ENCODE measurements at regions not wholly inside any gene's neighbourhood (a gene's known extent, or its start where the extent isn't known, plus 50 kb on each side); places are given as distances from the start of the nearest gene placed in this dataset.
"Not testable (repeated sequence)": the region's sequence is repeated elsewhere in the genome, so short reads cannot be mapped to it uniquely, and the experiment has no call there.

- no peak overlapping the region for H3K27ac ChIP-seq (ENCODE audit: low read depth, low read length)
- no peak overlapping the region for H4K12ac ChIP-seq (ENCODE audit: low read depth, low read length)
- H2AFZ ChIP-seq (ENCODE audit: insufficient read depth, low read length, poor library complexity), result no peak overlapping the region
- no peak overlapping the region for H3K4ac ChIP-seq (ENCODE audit: low read depth, low read length)
- no peak overlapping the region for H3K4me2 ChIP-seq (ENCODE audit: low read length)
- no peak overlapping the region for H2BK12ac ChIP-seq (ENCODE audit: low read length)
- H3K9me3 ChIP-seq (ENCODE audit: insufficient read depth, low read depth, low read length), result no peaks in the 10 kb centered on the region
- H4K8ac ChIP-seq (ENCODE audit: low read depth, low read length), result no peak overlapping the region
- no peak overlapping the region for H2BK120ac ChIP-seq (ENCODE audit: insufficient read depth, low read length, poor library complexity)
- H3K27me3 ChIP-seq (ENCODE audit: insufficient read depth, low read length), result no peaks in the 10 kb centered on the region
- no peaks in the 10 kb centered on the region for H3K4me1 ChIP-seq (ENCODE audit: control insufficient read depth in 1 of 2, insufficient read depth in 2 of 2, low read length in 2 of 2)
- H2AK5ac ChIP-seq (ENCODE audit: low read length), result no peak overlapping the region
- no peaks in the 10 kb centered on the region for H3K79me1 ChIP-seq (ENCODE audit: low read length)
- H3K23ac ChIP-seq (ENCODE audit: low read length), result no peak overlapping the region
- no peak overlapping the region for H3K9ac ChIP-seq (ENCODE audit: low read length)
- H3K18ac ChIP-seq (ENCODE audit: low read length), result no peak overlapping the region
- no peak for DNase-seq
- H3K79me2 ChIP-seq (ENCODE audit: control insufficient read depth, insufficient read depth, low read length, poor library complexity), result no peaks in the 10 kb centered on the region
- no peaks in the 10 kb centered on the region for H3K36me3 ChIP-seq (ENCODE audit: control insufficient read depth in 1 of 2, insufficient read depth in 2 of 2, low read length in 2 of 2)
- no peak overlapping the region for H3K4me3 ChIP-seq (ENCODE audit: low read depth, low read length)
- no peak overlapping the region for H2BK5ac ChIP-seq (ENCODE audit: low read depth, low read length, poor library complexity)
- H3K14ac ChIP-seq (ENCODE audit: low read length), result no peak overlapping the region
- H4K91ac ChIP-seq (ENCODE audit: low read depth, low read length), result no peak overlapping the region
- WGBS (ENCODE audit: extremely low coverage, insufficient coverage, insufficient read length), result no CpG with 5 or more reads among the region's 4 CpGs
These were observed 579.6 kb downstream of the AMY1C start for GRCh38 chr1:104329278-104329677.

GRCh38 chr1:104331763-104332162, 582.1 kb downstream of the AMY1C start:
- no peak overlapping the region for H2AK5ac ChIP-seq (ENCODE audit: low read length)
- no peaks in the 10 kb centered on the region for H3K9me3 ChIP-seq (ENCODE audit: insufficient read depth, low read depth, low read length)
- no peaks in the 10 kb centered on the region for H3K79me2 ChIP-seq (ENCODE audit: control insufficient read depth, insufficient read depth, low read length, poor library complexity)
- H3K27me3 ChIP-seq (ENCODE audit: insufficient read depth, low read length), result no peaks in the 10 kb centered on the region
- no peak overlapping the region for H3K18ac ChIP-seq (ENCODE audit: low read length)
- H3K4ac ChIP-seq (ENCODE audit: low read depth, low read length), result no peak overlapping the region
- no peak overlapping the region for H2BK12ac ChIP-seq (ENCODE audit: low read length)
- no peak overlapping the region for H3K4me3 ChIP-seq (ENCODE audit: low read depth, low read length)
- H3K36me3 ChIP-seq (ENCODE audit: control insufficient read depth in 1 of 2, insufficient read depth in 2 of 2, low read length in 2 of 2), result no peaks in the 10 kb centered on the region
- no CpG with 5 or more reads among the region's 3 CpGs for WGBS (ENCODE audit: extremely low coverage, insufficient coverage, insufficient read length)
- H3K23ac ChIP-seq (ENCODE audit: low read length), result no peak overlapping the region
- H3K14ac ChIP-seq (ENCODE audit: low read length), result no peak overlapping the region
- DNase-seq, result no peak
- no peak overlapping the region for H3K9ac ChIP-seq (ENCODE audit: low read length)
- no peak overlapping the region for H3K4me2 ChIP-seq (ENCODE audit: low read length)
- no peaks in the 10 kb centered on the region for H3K4me1 ChIP-seq (ENCODE audit: control insufficient read depth in 1 of 2, insufficient read depth in 2 of 2, low read length in 2 of 2)
- no peak overlapping the region for H4K91ac ChIP-seq (ENCODE audit: low read depth, low read length)
- H2BK5ac ChIP-seq (ENCODE audit: low read depth, low read length, poor library complexity), result no peak overlapping the region
- no peak overlapping the region for H2AFZ ChIP-seq (ENCODE audit: insufficient read depth, low read length, poor library complexity)
- H3K27ac ChIP-seq (ENCODE audit: low read depth, low read length), result no peak overlapping the region
- H4K8ac ChIP-seq (ENCODE audit: low read depth, low read length), result no peak overlapping the region
- H4K12ac ChIP-seq (ENCODE audit: low read depth, low read length), result no peak overlapping the region
- H2BK120ac ChIP-seq (ENCODE audit: insufficient read depth, low read length, poor library complexity), result no peak overlapping the region
- no peaks in the 10 kb centered on the region for H3K79me1 ChIP-seq (ENCODE audit: low read length)

- not testable (repeated sequence) for H3K79me1 ChIP-seq (ENCODE audit: low read length); DNase-seq; H3K27me3 ChIP-seq (ENCODE audit: insufficient read depth, low read length); H3K14ac ChIP-seq (ENCODE audit: low read length); H2BK5ac ChIP-seq (ENCODE audit: low read depth, low read length, poor library complexity); H2AK5ac ChIP-seq (ENCODE audit: low read length); H3K4me2 ChIP-seq (ENCODE audit: low read length); H3K27ac ChIP-seq (ENCODE audit: low read depth, low read length); H3K4ac ChIP-seq (ENCODE audit: low read depth, low read length); H4K12ac ChIP-seq (ENCODE audit: low read depth, low read length); H3K4me1 ChIP-seq (ENCODE audit: control insufficient read depth in 1 of 2, insufficient read depth in 2 of 2, low read length in 2 of 2); H3K36me3 ChIP-seq (ENCODE audit: control insufficient read depth in 1 of 2, insufficient read depth in 2 of 2, low read length in 2 of 2); H3K79me2 ChIP-seq (ENCODE audit: control insufficient read depth, insufficient read depth, low read length, poor library complexity); H4K8ac ChIP-seq (ENCODE audit: low read depth, low read length); H4K91ac ChIP-seq (ENCODE audit: low read depth, low read length); H3K23ac ChIP-seq (ENCODE audit: low read length); H3K18ac ChIP-seq (ENCODE audit: low read length); H2BK12ac ChIP-seq (ENCODE audit: low read length); H2AFZ ChIP-seq (ENCODE audit: insufficient read depth, low read length, poor library complexity); H3K9me3 ChIP-seq (ENCODE audit: insufficient read depth, low read depth, low read length); H3K4me3 ChIP-seq (ENCODE audit: low read depth, low read length); H2BK120ac ChIP-seq (ENCODE audit: insufficient read depth, low read length, poor library complexity); H3K9ac ChIP-seq (ENCODE audit: low read length)
- WGBS (ENCODE audit: extremely low coverage, insufficient coverage, insufficient read length), result no CpG with 5 or more reads among the region's 5 CpGs
These were observed 588.2 kb downstream of the AMY1C start for GRCh38 chr1:104337927-104338326.

- H4K8ac ChIP-seq (ENCODE audit: low read depth, low read length), result no peak overlapping the region
- H3K27me3 ChIP-seq (ENCODE audit: insufficient read depth, low read length), result no peaks in the 10 kb centered on the region
- no peak overlapping the region for H2BK120ac ChIP-seq (ENCODE audit: insufficient read depth, low read length, poor library complexity)
- H3K4me1 ChIP-seq (ENCODE audit: control insufficient read depth in 1 of 2, insufficient read depth in 2 of 2, low read length in 2 of 2), result no peaks in the 10 kb centered on the region
- H4K91ac ChIP-seq (ENCODE audit: low read depth, low read length), result no peak overlapping the region
- no peak overlapping the region for H3K23ac ChIP-seq (ENCODE audit: low read length)
- no CpG with 5 or more reads among the region's 3 CpGs for WGBS (ENCODE audit: extremely low coverage, insufficient coverage, insufficient read length)
- no peak overlapping the region for H2BK12ac ChIP-seq (ENCODE audit: low read length)
- no peaks in the 10 kb centered on the region for H3K9me3 ChIP-seq (ENCODE audit: insufficient read depth, low read depth, low read length)
- no peak overlapping the region for H2AFZ ChIP-seq (ENCODE audit: insufficient read depth, low read length, poor library complexity)
- H3K79me1 ChIP-seq (ENCODE audit: low read length), result no peaks in the 10 kb centered on the region
- no peak overlapping the region for H2AK5ac ChIP-seq (ENCODE audit: low read length)
- no peaks in the 10 kb centered on the region for H3K79me2 ChIP-seq (ENCODE audit: control insufficient read depth, insufficient read depth, low read length, poor library complexity)
- no peaks in the 10 kb centered on the region for H3K36me3 ChIP-seq (ENCODE audit: control insufficient read depth in 1 of 2, insufficient read depth in 2 of 2, low read length in 2 of 2)
- H2BK5ac ChIP-seq (ENCODE audit: low read depth, low read length, poor library complexity), result no peak overlapping the region
- H3K4ac ChIP-seq (ENCODE audit: low read depth, low read length), result no peak overlapping the region
- DNase-seq, result no peak
- H3K4me2 ChIP-seq (ENCODE audit: low read length), result no peak overlapping the region
- H3K27ac ChIP-seq (ENCODE audit: low read depth, low read length), result no peak overlapping the region
- no peak overlapping the region for H3K9ac ChIP-seq (ENCODE audit: low read length)
- H3K18ac ChIP-seq (ENCODE audit: low read length), result no peak overlapping the region
- H3K14ac ChIP-seq (ENCODE audit: low read length), result no peak overlapping the region
- no peak overlapping the region for H3K4me3 ChIP-seq (ENCODE audit: low read depth, low read length)
- H4K12ac ChIP-seq (ENCODE audit: low read depth, low read length), result no peak overlapping the region
These were observed 592.2 kb downstream of the AMY1C start for GRCh38 chr1:104341944-104342343.

All from trophoblast cell (in vitro differentiated cells and primary cell).